Erythroblast (primary cell): ENCODE measurements at regions not wholly inside any gene's neighbourhood (a gene's known extent, or its start where the extent isn't known, plus 50 kb on each side); places are given as distances from the start of the nearest gene placed in this dataset.

Experiments used
- GATA1 ChIP-seq: IDR thresholded peaks from 2 replicates; pipeline ENCODE4 v1.6.1; 2011; ENCODE audit warnings: low read depth, mild to moderate bottlenecking, control low read depth, low read length, moderate library complexity
- POLR2A ChIP-seq: IDR thresholded peaks from 2 replicates; pipeline ENCODE4 v1.6.1; 2011; ENCODE audit warnings: mild to moderate bottlenecking, low read length

DNA sequence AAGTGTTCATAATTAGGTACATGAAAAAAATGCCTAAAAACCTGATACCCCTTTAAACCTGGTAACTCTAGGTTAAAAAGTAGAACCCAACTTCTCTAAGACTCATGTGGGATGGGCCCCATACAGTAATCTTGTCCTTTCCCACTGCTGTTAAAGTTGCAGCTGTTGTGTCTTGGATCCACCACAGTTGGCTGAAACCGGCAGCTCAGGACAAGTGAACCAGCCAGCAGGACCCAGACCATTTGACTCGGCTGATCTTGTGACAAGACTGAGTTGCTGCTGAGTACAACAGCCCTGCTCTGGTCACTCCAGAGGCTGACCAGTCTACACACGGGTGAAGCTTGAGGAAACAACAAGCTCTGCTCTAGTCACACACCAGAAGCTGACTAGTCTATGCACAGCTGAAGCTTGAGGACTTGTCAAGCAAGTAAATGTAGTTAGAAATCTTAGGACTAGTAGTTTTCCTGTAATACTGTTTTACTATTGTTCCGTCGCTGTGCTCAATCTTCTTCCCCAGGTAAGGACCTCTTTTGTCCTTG lies 60.6 kb downstream of the DHRS2 start:
- TF ChIP-seq POLR2A (no peak), GATA1 (no peak)
